GM19351 (cell line): ENCODE measurements at regions not wholly inside any gene's neighbourhood (a gene's known extent, or its start where the extent isn't known, plus 50 kb on each side); places are given as distances from the start of the nearest gene placed in this dataset.
"Not testable (repeated sequence)": the region's sequence is repeated elsewhere in the genome, so short reads cannot be mapped to it uniquely, and the experiment has no call there.

Experiments
- ATAC-seq: cut with Tn5 transposase; IDR thresholded peaks from one replicate; pipeline ENCODE4 v1.9.1; 2021; ENCODE audit warnings: mild to moderate bottlenecking, moderate library complexity; ENCODE audit not compliant: unreplicated experiment

DNA sequence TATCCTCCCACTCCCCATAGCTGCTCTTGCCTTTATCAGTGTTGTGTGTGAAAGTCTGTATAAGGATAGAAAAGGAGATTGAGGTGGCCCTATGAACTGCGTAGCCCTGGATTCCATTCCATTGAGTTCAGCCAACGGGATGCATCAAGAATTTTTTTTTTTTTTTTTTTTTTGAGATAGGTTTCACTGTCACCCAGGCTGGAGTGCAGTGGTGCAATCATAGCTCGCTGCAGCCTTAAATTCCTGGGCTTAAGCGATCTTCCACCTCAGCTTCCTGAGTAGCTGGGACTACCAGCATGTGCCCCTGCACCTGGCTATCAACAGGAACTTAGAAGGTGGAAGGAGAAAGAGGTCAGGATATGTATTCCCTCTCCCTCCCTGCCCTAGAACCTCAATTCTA is 187.2 kb upstream of the SPRY1 start:
- no peak for ATAC-seq

- no peak for ATAC-seq
Measured at GRCh38 chr4:123215536-123215935, 181.1 kb upstream of the SPRY1 start.

DNA sequence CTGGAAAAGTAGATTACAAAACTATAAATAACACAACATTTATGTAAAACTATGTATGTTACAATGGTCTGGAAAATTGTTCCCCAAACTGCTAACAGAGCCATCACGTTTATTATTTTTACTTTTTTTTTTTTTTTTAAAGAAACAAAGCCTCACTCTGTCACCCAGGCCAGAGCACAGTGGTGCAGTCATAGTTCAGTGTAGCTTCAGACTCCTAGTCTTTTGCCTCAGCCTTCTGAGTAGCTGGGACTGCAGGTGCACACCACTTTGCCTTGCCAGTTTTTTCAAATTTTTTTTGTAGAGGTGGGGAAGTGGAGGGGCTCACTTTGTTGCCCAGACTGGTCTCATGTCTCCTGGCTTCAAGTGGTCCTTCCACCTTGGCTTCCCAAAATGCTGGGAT is 180.1 kb upstream of the SPRY1 start:
- ATAC-seq, result no peak

- no peak for ATAC-seq
Measured at GRCh38 chr4:123216946-123217345, 179.6 kb upstream of the SPRY1 start.

GRCh38 chr4:123217664-123218063 is 178.9 kb upstream of the SPRY1 start:
- no peak for ATAC-seq

- ATAC-seq, result no peak
Measured at GRCh38 chr4:123218981-123219380, 177.6 kb upstream of the SPRY1 start.

DNA sequence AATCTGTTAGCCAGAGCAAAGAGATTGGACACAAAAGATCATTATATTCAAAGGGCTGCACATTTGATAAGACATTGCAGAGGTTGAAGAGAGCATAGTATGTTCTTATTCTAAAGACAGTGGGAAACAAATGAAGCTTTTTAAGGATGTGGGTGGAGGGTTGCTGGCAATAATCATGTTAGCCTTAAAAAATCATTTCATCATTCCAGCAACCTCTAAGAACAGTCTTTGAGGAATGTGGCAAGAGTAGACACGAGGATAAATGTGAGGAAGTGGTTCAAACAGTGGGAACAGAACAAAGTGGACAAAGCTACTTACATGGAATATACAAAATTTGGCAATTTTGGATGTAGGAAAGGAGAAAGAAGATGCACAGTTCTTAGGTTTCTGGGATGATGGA is 167.3 kb upstream of the SPRY1 start:
- ATAC-seq, result no peak

- ATAC-seq, result no peak
Measured at GRCh38 chr4:123230061-123230460, 166.5 kb upstream of the SPRY1 start.

DNA sequence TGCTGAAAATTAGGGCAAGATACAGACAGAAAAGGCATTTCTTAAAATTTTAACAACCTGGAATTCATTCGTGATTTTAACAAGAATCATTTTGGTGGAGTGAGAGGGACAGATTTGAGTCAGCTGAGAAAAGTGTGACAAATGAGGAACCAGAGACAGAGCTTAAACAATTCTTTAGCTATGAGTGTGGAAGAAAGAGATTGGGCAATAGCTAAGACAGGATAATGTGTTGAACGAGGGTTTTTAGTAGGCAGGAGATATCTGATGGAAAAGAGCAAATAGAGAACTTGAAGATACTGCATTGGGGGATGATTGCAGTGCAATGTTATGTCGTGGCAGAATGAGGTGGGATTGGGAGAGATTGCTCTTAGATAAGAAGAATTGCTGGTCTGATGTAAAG is 164.2 kb upstream of the SPRY1 start:
- no peak for ATAC-seq

GRCh38 chr4:123233136-123233768 is 163.3 kb upstream of the SPRY1 start:
- ATAC-seq, result no peak

DNA sequence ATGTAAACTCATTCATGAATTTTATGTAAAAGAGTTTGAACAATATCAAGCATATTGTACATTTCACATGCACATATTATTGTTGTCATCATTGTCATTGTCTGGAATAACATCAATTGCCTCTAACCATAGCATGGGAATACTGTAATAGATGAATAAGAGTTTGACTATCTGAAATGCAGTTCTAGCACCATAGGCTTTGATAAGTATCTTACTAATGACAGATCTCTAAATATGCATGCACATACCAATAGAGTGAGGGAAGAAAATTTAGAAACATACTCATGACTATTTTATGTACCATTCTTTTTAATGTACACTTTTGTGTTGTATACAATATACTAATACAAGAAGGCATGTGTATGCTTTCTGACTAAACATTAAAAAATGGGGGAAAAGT is 161.6 kb upstream of the SPRY1 start:
- no peak for ATAC-seq

GRCh38 chr4:123235431-123235830 is 161.2 kb upstream of the SPRY1 start:
- ATAC-seq, result no peak

- no peak for ATAC-seq
Measured at GRCh38 chr4:123236606-123237005, 160.0 kb upstream of the SPRY1 start.

DNA sequence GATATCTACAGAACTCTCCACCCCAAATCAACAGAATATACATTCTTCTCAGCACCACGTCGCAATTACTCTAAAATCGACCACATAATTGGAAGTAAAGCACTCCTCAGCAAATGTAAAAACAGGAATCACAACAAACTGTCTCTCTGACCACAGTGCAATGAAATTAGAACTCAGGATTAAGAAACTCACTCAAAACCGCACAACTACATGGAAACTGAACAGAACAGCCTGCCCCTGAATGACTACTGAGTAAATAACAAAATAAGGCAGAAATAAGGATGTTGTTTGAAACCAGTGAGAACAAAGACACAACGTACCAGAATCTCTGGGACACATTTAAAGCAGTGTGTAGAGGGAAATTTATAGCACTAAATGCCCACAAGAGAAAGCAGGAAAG is 156.3 kb upstream of the SPRY1 start:
- not testable (repeated sequence) for ATAC-seq

GRCh38 chr4:123243220-123243619 is 153.4 kb upstream of the SPRY1 start:
- ATAC-seq, result not testable (repeated sequence)

GRCh38 chr4:123244137-123244536 is 152.5 kb upstream of the SPRY1 start:
- peak; percentile 72 for ATAC-seq

DNA sequence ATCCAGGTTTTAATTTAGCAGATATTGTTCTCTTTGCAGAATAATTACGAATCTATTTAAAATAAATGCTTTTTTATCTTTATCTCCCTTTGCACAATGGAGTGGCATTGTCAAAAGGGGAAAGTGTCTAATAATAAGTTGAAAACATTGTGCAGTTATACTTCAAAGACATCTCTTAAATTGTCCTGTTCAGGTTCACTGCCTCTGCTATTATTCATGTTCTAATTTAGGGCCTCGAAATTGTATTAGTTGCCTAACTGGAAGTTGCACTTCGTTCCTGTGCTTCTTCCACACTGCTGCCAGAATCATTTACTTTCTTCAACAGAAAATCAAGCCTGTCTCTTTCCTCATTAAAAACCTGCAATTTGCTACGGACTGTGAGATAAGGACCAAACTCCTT is 150.5 kb upstream of the SPRY1 start:
- ATAC-seq, result peak; percentile 54

DNA sequence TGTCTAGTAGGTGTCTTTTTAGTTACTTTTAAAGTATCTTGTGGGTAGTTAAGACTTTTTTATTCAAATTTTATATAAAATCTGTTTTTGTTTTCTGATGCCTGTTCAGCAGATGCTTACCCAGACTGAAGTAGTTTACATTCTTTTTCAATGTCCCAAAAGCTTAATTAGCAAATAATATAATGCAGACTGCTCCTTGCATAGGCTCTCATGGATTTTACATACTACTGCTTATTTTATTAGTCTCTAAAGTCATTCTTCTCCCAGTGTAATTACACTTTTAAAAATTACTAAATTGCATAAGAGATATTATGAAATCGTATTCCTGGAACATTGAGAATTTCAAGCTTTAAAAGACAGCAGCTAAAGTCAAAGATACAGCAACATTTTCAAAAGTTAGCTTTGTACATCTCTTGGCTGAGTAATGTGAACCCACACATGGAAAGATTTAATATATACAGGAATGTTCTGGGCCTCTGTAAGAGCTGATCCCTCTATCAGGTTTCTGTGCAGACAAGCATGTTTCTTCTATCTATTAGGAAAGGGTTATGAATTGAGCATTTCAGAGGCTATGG is 148.4 kb upstream of the SPRY1 start:
- ATAC-seq, result no peak

GRCh38 chr4:123249821-123250220 is 146.8 kb upstream of the SPRY1 start:
- ATAC-seq, result no peak

GRCh38 chr4:123250843-123251242 is 145.8 kb upstream of the SPRY1 start:
- no peak for ATAC-seq

DNA sequence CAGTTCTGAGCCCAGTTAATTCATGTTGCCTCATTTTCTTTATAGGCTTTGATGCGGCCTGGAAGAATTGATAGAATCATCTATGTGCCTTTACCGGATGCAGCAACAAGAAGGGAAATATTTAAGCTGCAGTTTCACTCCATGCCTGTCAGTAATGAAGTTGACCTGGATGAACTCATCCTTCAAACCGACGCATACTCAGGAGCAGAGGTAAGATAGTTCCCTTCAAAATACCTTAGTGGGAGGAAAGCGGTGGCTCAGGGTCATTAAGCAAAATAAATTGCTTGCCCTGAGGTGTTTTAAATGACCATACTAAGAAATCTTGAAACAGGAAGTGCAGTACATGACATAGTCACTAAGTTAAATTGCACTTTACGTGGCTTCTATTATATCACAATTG is 140.6 kb upstream of the SPRY1 start:
- ATAC-seq, result no peak

GRCh38 chr4:123256901-123257300 is 139.7 kb upstream of the SPRY1 start:
- ATAC-seq, result no peak

GRCh38 chr4:123257591-123257990 is 139.0 kb upstream of the SPRY1 start:
- ATAC-seq, result no peak
